Activated T-helper 1 cell treated with anti-CD3 and anti-CD28 coated beads, Interleukin-12 subunit alpha, Interleukin-12 subunit beta, Interleukin-2, Interleukin-4 antibody, amounts not matched to agents 30 ng/mL and 10 ng/mL and 1 ng/mL, durations not matched to agents 14 hours and 24 hours and 36 hours (primary cell): ENCODE measurements at regions not wholly inside any gene's neighbourhood (a gene's known extent, or its start where the extent isn't known, plus 50 kb on each side); places are given as distances from the start of the nearest gene placed in this dataset.

Source experiments
- DNase-seq: peaks from one replicate; pipeline ENCODE4 v3.0.0; 2021; ENCODE audit warnings: low spot score
- H3K27ac Mint-ChIP-seq: one replicate; pipeline ENCODE4 v1.8.0; 2021; ENCODE audit warnings: mild to moderate bottlenecking, mixed read lengths
- H3K27me3 Mint-ChIP-seq: one replicate; pipeline ENCODE4 v1.8.0; 2022; ENCODE audit warnings: mild to moderate bottlenecking, moderate library complexity, mixed read lengths; ENCODE audit not compliant: insufficient read depth
- H3K36me3 Mint-ChIP-seq: one replicate; pipeline ENCODE4 v1.8.0; 2021; ENCODE audit warnings: low read depth, mixed read lengths
- H3K4me1 Mint-ChIP-seq: one replicate; pipeline ENCODE4 v1.8.0; 2021; ENCODE audit warnings: low read depth, mixed read lengths
- H3K4me3 Mint-ChIP-seq: one replicate; pipeline ENCODE4 v1.8.0; 2021; ENCODE audit warnings: mild to moderate bottlenecking, moderate library complexity, mixed read lengths
- H3K9me3 Mint-ChIP-seq: one replicate; pipeline ENCODE4 v1.8.0; 2021; ENCODE audit warnings: mixed read lengths
- intact Hi-C: fragments of 100-400 bp; cut with micrococcal nuclease; formaldehyde crosslinking; loops from one replicate; pipeline ENCODE4 v1.15.1; 2024

DNA sequence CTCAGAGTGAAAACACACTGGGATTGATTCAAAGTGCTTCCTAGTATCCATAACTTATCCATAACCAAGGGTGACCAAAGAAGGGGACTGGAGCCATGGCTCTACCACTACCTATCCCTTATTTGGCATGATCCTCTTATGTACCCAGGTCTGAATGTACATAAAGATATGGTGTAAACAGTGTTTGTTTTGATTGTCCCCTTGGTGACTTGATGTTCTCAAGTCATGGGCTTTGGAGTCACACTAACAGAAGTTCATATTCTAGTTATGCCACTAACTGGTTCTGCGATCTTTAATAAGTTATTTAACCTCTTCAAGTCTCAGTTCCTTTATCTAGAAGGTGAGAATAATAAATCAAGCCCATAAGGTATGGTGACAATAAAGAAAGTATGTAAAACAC, 283.4 kb upstream of the PTGER4 start:
- Mint-ChIP-seq H3K4me1 (peaks cover 13% of the 10 kb centered on the region), H3K9me3 (peaks cover 5% of the 10 kb centered on the region), H3K36me3 (peaks cover 2% of the 10 kb centered on the region), H3K4me3 (no peak overlapping the region), H3K27ac (no peak overlapping the region), H3K27me3 (no peaks in the 10 kb centered on the region)
- intact Hi-C loops, result no loop called here
- DNase-seq, result no peak

DNA sequence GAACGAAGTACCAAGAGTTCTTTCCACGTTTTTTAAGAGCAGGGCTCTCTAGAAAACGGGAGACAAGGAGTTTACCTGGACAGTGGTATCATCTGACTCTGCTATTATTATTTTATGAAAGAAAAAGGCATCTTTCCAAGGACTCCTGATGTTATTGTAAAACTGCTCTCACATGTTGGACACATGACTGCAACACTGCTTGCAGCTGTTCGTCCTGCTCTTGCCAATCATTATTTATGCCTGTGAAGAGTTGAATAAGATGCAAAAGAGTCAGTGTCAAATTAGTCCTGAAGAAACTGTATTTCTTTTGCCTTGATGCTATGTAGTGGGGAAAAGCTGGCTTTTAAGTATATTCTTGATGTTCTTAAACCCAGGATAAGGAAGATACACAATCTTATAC, 284.5 kb upstream of the PTGER4 start:
- intact Hi-C loops, result no loop called here
- Mint-ChIP-seq H3K27me3 (no peaks in the 10 kb centered on the region), H3K4me1 (peaks cover 13% of the 10 kb centered on the region), H3K27ac (no peak overlapping the region), H3K36me3 (peaks cover 2% of the 10 kb centered on the region), H3K9me3 (peaks cover 5% of the 10 kb centered on the region), H3K4me3 (no peak overlapping the region)
- DNase-seq, result no peak

DNA sequence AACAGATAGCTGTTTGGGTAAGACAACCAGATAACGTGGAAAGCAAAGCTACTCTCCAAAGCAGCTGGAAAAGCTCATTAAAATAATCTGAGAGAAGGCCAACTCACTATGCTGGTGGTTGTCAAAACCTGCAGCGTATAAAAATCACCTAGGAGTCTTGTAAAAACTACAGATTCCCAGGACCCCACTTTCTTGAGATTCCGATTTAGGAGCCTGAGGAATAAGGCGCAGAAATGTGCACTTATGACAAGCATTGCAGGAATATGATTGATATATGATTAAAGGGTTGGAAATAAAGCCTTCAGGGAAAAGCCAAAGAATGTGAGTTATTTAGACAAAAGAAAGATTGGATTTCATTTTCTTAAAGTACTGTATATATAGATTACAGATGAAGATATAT, 285.0 kb upstream of the PTGER4 start:
- H3K27me3 Mint-ChIP-seq, result no peaks in the 10 kb centered on the region
- DNase-seq, result no peak
- no peak overlapping the region for H3K4me3 Mint-ChIP-seq

DNA sequence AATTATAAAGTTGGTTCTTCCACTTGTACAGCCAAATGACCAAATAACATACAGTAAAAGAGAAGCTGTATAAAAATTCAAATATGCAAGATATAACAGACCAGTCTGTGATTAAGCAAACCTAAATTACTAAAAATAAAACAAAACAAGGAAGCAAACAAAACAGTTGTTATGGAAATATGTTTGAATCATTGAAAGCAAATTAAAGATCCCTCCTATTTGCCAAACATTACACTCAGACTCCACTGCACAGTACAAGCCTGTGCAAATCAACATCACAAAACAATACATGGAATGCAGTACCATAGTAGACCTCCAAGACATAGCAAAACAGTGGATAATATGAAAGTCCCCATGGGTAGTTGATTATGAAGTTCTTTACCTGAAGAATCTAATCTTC, 288.1 kb upstream of the PTGER4 start:
- intact Hi-C loops, result no loop called here
- DNase-seq, result no peak
- Mint-ChIP-seq H3K36me3 (no peaks in the 10 kb centered on the region), H3K9me3 (no peaks in the 10 kb centered on the region), H3K4me1 (peaks cover 34% of the 10 kb centered on the region), H3K4me3 (no peak overlapping the region), H3K27ac (no peak overlapping the region), H3K27me3 (no peaks in the 10 kb centered on the region)

More for the DNA sequence above, 285.0 kb upstream of the PTGER4 start:
- Mint-ChIP-seq H3K9me3 (peaks cover 5% of the 10 kb centered on the region), H3K27ac (no peak overlapping the region), H3K4me1 (peaks cover 18% of the 10 kb centered on the region), H3K36me3 (peaks cover under 1% of the 10 kb centered on the region)
- intact Hi-C loops, result no loop called here

- no peaks in the 10 kb centered on the region for H3K36me3 Mint-ChIP-seq
- DNase-seq, result no peak
- H3K4me1 Mint-ChIP-seq, result peaks cover 45% of the 10 kb centered on the region
- no peak overlapping the region for H3K4me3 Mint-ChIP-seq
- no peaks in the 10 kb centered on the region for H3K27me3 Mint-ChIP-seq
- no peaks in the 10 kb centered on the region for H3K9me3 Mint-ChIP-seq
- H3K27ac Mint-ChIP-seq, result no peak overlapping the region
- intact Hi-C loops, result no loop called here
These were observed 289.2 kb upstream of the PTGER4 start for GRCh38 chr5:40390281-40391149.

- peaks cover 55% of the 10 kb centered on the region for H3K4me1 Mint-ChIP-seq
- no peak overlapping the region for H3K27ac Mint-ChIP-seq
- intact Hi-C loops, result loop anchor here (10.0 kb wide), 3 partner anchors 675 to 1225 kb away; partner anchors contain the start of gene FYB1
- no peak for DNase-seq
- H3K4me3 Mint-ChIP-seq, result no peak overlapping the region
- H3K9me3 Mint-ChIP-seq, result no peaks in the 10 kb centered on the region
- no peaks in the 10 kb centered on the region for H3K27me3 Mint-ChIP-seq
- H3K36me3 Mint-ChIP-seq, result no peaks in the 10 kb centered on the region
These were observed 290.1 kb upstream of the PTGER4 start for GRCh38 chr5:40389591-40389990.

DNA sequence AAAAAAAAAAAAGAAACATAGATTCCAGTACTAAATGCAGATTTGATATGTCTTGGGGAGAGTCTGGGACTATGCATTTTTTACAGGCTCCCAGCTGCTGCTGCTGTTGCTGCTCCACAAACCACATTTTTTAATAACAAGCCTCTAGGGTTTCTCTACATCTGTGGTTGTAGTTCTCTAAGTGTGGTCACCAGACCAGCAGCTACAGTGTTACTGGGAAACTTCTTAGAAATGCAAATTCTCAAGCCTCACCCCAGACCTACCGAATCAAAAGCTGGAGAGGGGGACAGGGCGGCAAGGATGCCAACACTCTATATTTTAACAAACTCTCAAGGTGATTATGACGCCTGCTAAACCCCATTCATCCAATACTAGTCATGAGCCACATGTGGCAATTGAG, 293.4 kb upstream of the PTGER4 start:
- no peaks in the 10 kb centered on the region for H3K36me3 Mint-ChIP-seq
- DNase-seq, result peak; percentile 19
- H3K9me3 Mint-ChIP-seq, result peaks cover 6% of the 10 kb centered on the region
- intact Hi-C loops, result loop anchor here (10.0 kb wide), 3 partner anchors 671 to 1221 kb away; partner anchors contain the start of gene FYB1
- no peak overlapping the region for H3K4me3 Mint-ChIP-seq
- H3K27me3 Mint-ChIP-seq, result no peaks in the 10 kb centered on the region
- H3K4me1 Mint-ChIP-seq, result peaks cover 88% of the 10 kb centered on the region
- H3K27ac Mint-ChIP-seq, result peak overlapping the region; percentile 19

DNA sequence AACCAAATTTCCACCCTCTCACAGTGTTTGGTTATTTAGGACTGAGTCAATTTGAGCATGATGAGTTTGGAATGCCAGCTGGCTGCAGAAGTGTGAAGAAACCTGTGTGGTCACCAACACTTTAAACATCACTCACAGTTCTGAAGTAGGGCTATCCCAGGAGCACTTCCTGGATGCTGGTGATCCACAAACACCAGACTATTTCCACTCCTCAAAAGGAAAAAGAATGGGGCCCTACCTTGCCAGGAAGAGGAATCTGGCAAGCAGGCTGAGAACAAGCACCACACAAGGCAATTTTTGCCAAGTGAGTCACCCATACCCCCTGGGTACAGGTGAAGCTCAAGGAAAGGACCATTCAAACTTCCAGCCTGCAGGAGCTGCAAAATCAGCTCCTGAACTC, 294.2 kb upstream of the PTGER4 start:
- Mint-ChIP-seq H3K27ac (peak overlapping the region; percentile 92), H3K4me3 (peak overlapping the region; percentile 25), H3K4me1 (peaks cover 92% of the 10 kb centered on the region), H3K27me3 (no peaks in the 10 kb centered on the region), H3K36me3 (peaks cover 2% of the 10 kb centered on the region), H3K9me3 (peaks cover 6% of the 10 kb centered on the region)
- DNase-seq, result no peak
- intact Hi-C loops, result loop anchor here (2.0 to 10.0 kb wide), 5 partner anchors 77 to 1221 kb away; partner anchors contain the start of gene FYB1

DNA sequence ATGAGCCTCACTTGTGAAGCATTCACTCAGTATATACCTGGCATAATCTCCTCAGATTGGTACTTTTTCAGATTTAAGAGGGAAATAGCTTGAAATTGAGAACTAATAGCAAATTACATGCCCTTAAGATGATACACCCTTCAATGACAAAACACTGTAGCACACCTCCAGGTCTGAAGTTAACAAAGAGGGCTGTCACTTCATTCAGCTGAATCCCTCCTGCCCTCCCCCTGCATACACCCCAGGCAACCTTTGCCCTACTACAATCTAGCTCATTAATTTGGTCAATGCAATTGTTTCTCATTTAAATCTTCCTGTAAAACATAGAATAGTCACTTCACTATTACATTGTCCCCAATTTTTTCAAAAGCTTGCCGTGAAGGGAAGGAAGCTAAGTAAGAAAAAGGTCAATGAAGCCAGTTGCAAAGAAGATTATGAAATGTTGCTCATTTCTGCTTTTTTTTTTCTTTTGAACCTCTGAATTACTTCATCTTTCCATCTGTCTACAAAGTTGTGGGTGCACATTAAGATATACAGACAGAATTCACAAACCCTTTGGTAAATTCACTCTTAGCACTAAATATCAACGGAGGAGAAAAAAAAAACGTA, 294.8 kb upstream of the PTGER4 start:
- peaks cover 8% of the 10 kb centered on the region for H3K36me3 Mint-ChIP-seq
- H3K4me1 Mint-ChIP-seq, result peaks cover 90% of the 10 kb centered on the region
- intact Hi-C loops, result loop anchor here (1.0 to 10.0 kb wide), 19 partner anchors 21 to 1220 kb away; partner anchors contain the start of genes FYB1 and PTGER4
- no peak for DNase-seq
- peaks cover 11% of the 10 kb centered on the region for H3K9me3 Mint-ChIP-seq
- H3K27me3 Mint-ChIP-seq, result no peaks in the 10 kb centered on the region
- peak overlapping the region; percentile 24 for H3K4me3 Mint-ChIP-seq
- peak overlapping the region; percentile 92 for H3K27ac Mint-ChIP-seq

- intact Hi-C loops, result loop anchor here (1.0 to 10.0 kb wide), 19 partner anchors 22 to 1219 kb away; partner anchors contain the start of genes FYB1 and PTGER4
- Mint-ChIP-seq H3K9me3 (peaks cover 14% of the 10 kb centered on the region), H3K4me1 (peaks cover 88% of the 10 kb centered on the region), H3K27me3 (no peaks in the 10 kb centered on the region), H3K27ac (peak overlapping the region; percentile 92), H3K36me3 (peaks cover 13% of the 10 kb centered on the region), H3K4me3 (peak overlapping the region; percentile 58)
- DNase-seq, result peak; percentile 28
These were observed 295.7 kb upstream of the PTGER4 start for GRCh38 chr5:40383749-40384651.

GRCh38 chr5:40381676-40382363, 297.9 kb upstream of the PTGER4 start:
- Mint-ChIP-seq H3K36me3 (peaks cover 21% of the 10 kb centered on the region), H3K9me3 (peaks cover 21% of the 10 kb centered on the region), H3K4me1 (peaks cover 84% of the 10 kb centered on the region), H3K27ac (peak overlapping the region; percentile 61), H3K4me3 (no peak overlapping the region), H3K27me3 (no peaks in the 10 kb centered on the region)
- intact Hi-C loops, result loop anchor here (10.0 kb wide), 3 partner anchors 667 to 1217 kb away; partner anchors contain the start of gene FYB1
- no peak for DNase-seq

DNA sequence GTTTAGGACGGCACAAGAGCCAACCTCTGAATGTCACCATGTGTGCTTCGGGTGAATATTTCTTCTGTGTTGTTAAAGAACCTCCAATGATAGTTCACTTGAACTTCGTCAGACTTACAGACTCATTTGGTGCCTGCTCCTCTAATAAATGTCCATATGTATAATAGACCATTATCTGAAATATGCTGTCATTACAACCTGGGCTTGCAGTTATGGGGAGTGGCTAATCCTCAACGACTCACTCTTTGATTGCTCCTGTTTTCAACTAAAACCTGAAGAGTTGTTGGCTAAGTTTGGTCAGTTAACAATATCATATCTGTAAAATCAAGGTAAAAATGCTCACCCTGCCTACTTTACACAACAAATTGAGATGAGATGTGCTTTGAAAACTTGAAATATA, 298.7 kb upstream of the PTGER4 start:
- intact Hi-C loops, result loop anchor here (10.0 kb wide), 3 partner anchors 666 to 1216 kb away; partner anchors contain the start of gene FYB1
- Mint-ChIP-seq H3K9me3 (peaks cover 21% of the 10 kb centered on the region), H3K4me3 (no peak overlapping the region), H3K4me1 (peaks cover 76% of the 10 kb centered on the region), H3K27ac (peak overlapping the region; percentile 14), H3K36me3 (peaks cover 22% of the 10 kb centered on the region), H3K27me3 (no peaks in the 10 kb centered on the region)
- no peak for DNase-seq
